BE2C (cell line): ENCODE measurements at regions not wholly inside any gene's neighbourhood (a gene's known extent, or its start where the extent isn't known, plus 50 kb on each side); places are given as distances from the start of the nearest gene placed in this dataset.
"Not testable (repeated sequence)": the region's sequence is repeated elsewhere in the genome, so short reads cannot be mapped to it uniquely, and the experiment has no call there.

ENCODE experiments used
- DNase-seq: peaks from one replicate; pipeline ENCODE4 v3.0.0-alpha.2; 2020
- H3K27me3 ChIP-seq: fragments of 250-450 bp; sonication (Bioruptor Pico); 2 replicates; pipeline ENCODE4 v1.5.1; 2020; ENCODE audit warnings: mild to moderate bottlenecking
- H3K36me3 ChIP-seq: fragments of 250-450 bp; sonication (Bioruptor Pico); 2 replicates; pipeline ENCODE4 v1.5.1; 2020; ENCODE audit warnings: mild to moderate bottlenecking
- H3K4me1 ChIP-seq: fragments of 250-450 bp; sonication (Bioruptor Pico); 2 replicates; pipeline ENCODE4 v1.5.1; 2020
- H3K4me3 ChIP-seq: 2 replicates; pipeline ENCODE4 v1.5.1; 2011; ENCODE audit warnings: low read depth, low read length
- H3K9me3 ChIP-seq: fragments of 250-450 bp; sonication (Bioruptor Pico); 2 replicates; pipeline ENCODE4 v1.5.1; 2020
- TF ChIP-seq, protein P1 (sequence below): IDR thresholded peaks from 2 replicates; pipeline ENCODE4 v1.5.1; 2012; ENCODE audit warnings: mild to moderate bottlenecking, low read depth, low read length

DNA sequence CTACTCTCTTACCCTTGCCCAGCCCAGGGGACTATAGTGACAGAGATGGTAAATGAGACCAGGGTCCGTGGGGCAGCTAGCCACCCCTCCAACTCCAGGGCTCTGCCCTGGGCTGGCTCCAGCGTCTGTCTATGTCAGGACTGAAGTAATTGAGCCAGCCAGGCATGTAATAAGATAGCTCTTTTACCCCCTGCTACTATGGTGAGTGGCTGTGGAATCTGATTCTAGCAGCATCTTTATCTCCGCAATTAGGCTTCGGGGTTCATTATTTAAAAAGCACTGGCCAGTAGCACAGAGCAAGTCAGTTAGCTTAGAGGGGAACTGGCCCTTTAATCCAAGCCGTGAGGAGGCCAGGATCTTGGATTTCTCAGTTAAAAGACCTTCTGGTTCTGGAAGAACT, 123.3 kb upstream of the RAI2 start:
- Histone ChIP-seq H3K4me3 (no peak overlapping the region), H3K4me1 (no peaks in the 10 kb centered on the region), H3K36me3 (no peaks in the 10 kb centered on the region), H3K9me3 (no peaks in the 10 kb centered on the region), H3K27me3 (no peaks in the 10 kb centered on the region)
- DNase-seq, result no peak
- TF ChIP-seq, protein P1, sequence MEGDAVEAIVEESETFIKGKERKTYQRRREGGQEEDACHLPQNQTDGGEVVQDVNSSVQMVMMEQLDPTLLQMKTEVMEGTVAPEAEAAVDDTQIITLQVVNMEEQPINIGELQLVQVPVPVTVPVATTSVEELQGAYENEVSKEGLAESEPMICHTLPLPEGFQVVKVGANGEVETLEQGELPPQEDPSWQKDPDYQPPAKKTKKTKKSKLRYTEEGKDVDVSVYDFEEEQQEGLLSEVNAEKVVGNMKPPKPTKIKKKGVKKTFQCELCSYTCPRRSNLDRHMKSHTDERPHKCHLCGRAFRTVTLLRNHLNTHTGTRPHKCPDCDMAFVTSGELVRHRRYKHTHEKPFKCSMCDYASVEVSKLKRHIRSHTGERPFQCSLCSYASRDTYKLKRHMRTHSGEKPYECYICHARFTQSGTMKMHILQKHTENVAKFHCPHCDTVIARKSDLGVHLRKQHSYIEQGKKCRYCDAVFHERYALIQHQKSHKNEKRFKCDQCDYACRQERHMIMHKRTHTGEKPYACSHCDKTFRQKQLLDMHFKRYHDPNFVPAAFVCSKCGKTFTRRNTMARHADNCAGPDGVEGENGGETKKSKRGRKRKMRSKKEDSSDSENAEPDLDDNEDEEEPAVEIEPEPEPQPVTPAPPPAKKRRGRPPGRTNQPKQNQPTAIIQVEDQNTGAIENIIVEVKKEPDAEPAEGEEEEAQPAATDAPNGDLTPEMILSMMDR, result no peak

DNA sequence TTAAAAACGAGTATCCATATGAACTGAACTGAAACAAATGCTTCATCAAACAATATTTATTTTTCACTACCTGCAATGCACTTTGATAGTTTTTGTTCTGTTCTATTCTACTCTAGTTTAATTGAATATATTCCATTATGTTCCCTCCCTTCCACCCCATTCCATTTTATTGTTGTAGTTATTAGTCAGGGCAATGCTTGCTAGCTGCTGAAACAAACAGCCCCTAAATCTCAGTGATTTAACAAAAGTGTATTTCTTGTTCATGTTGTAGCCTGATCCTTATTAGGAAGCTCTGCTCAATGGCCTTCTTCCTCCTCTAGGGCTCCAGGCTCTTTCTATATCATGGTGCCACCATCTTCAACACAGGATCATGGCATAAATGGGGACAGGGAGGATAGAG, 122.3 kb upstream of the RAI2 start:
- H3K4me3 ChIP-seq, result no peak overlapping the region
- no peaks in the 10 kb centered on the region for H3K36me3 ChIP-seq
- no peaks in the 10 kb centered on the region for H3K9me3 ChIP-seq
- no peaks in the 10 kb centered on the region for H3K4me1 ChIP-seq
- TF ChIP-seq, protein P1, result no peak
- no peak for DNase-seq
- no peaks in the 10 kb centered on the region for H3K27me3 ChIP-seq

DNA sequence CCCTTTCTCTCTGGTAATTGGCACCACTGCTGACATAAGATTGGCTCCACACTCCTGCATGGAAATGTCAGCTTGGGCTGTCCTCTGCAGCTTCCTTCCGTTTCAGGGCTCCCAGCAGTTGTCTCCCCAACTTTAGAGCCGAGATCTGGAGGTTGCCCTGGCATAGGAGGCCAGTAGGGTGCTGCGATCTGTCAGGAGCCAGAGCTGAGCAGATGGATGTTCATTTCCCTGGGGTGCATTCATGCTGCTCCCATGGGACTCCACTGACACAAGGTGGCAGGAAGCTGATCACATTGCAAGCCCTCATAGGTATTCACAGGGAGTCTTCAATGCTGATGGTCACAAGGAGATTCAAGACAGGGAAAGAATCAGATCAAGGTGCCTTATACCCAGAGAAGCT, 116.6 kb upstream of the RAI2 start:
- H3K27me3 ChIP-seq, result no peaks in the 10 kb centered on the region
- TF ChIP-seq, protein P1, result no peak
- no peaks in the 10 kb centered on the region for H3K36me3 ChIP-seq
- H3K4me3 ChIP-seq, result no peak overlapping the region
- no peaks in the 10 kb centered on the region for H3K4me1 ChIP-seq
- no peak for DNase-seq
- no peaks in the 10 kb centered on the region for H3K9me3 ChIP-seq

DNA sequence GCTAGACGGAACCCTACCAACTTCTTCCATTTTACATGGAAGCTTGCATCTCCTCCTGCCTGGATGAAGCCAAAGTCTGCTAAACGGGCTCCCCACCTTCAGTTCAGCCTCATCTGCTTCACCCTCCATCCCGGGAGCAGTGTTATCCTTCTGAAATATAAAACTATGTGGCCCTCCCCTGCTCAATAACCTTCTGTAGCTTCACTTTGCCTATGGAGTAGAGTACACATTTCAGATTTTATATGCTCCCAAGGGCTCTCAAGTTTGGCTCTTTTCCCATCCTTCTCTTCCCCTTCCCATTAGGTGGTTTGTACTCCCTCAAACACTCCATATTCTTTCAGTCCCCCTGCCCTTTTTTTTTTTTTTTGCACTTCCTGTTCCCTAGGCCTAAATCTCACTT, 115.9 kb upstream of the RAI2 start:
- H3K27me3 ChIP-seq, result no peaks in the 10 kb centered on the region
- H3K36me3 ChIP-seq, result no peaks in the 10 kb centered on the region
- TF ChIP-seq, protein P1, result no peak
- H3K9me3 ChIP-seq, result no peaks in the 10 kb centered on the region
- H3K4me3 ChIP-seq, result no peak overlapping the region
- no peaks in the 10 kb centered on the region for H3K4me1 ChIP-seq
- no peak for DNase-seq

DNA sequence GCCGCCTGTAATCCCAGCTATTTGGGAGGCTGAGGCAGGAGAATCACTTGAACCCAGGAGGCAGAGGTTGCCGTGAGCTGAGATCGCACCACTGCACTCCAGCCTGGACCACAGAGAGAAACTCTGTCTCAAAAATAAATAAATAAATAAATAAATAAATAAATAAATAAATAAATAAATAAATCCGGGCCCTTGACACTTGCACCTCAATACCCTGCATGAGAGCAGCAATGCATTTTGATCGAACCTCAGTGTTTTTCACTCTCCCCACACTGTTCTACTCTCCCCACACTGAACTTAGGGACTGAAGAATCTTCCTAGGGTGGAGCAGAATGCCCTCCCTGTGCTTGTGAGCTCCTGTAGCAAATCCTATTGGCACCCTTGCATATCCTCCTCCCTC, 114.3 kb upstream of the RAI2 start:
- H3K36me3 ChIP-seq, H3K4me1 ChIP-seq, H3K9me3 ChIP-seq, H3K27me3 ChIP-seq, DNase-seq, H3K4me3 ChIP-seq: not testable (repeated sequence)

DNA sequence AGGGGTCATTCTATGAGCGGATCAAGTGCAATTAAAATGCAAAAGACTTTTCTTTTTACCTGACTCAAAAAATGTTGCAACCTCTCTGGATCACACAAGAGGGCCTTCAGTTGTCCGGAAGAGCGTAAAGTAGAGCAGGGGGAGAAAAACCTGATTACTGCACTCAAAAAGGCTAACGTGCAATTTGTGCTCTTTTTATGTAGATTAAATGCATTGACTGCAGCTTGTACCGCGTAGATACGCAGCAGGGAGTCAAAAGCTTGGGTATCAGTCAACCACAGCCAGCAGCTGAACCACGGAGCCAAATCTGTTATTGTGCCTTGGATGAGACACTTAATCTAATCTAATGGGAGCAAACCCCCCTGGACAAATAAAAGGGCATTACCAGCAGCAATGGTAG, 107.3 kb upstream of the RAI2 start:
- H3K4me3 ChIP-seq, result no peak overlapping the region
- DNase-seq, result no peak
- H3K36me3 ChIP-seq, result no peaks in the 10 kb centered on the region
- H3K4me1 ChIP-seq, result no peaks in the 10 kb centered on the region
- no peaks in the 10 kb centered on the region for H3K27me3 ChIP-seq
- no peaks in the 10 kb centered on the region for H3K9me3 ChIP-seq
- TF ChIP-seq, protein P1, result no peak

DNA sequence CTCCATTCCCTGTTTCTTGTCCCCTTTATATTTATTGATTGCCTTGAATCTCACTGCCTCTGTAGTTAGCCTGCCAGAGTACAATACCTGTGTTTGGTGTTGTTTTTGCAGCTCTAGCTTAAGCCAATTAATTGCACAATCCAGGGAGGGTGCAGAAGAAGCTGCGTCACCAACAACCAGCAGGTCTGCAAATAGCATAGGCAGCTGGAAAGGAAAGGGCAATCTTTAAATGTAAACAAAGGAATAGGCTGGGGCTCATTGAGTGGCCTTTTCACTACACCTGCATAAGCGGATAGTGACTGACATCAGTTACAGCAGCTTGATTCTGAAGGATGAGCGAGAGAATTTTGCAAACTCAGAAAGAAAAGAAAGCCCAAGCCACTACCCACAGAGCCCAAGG, 106.8 kb upstream of the RAI2 start:
- DNase-seq, result no peak
- H3K36me3 ChIP-seq, result no peaks in the 10 kb centered on the region

More for the DNA sequence above, 106.8 kb upstream of the RAI2 start:
- TF ChIP-seq, protein P1, result no peak
- no peaks in the 10 kb centered on the region for H3K27me3 ChIP-seq
- H3K4me3 ChIP-seq, result no peak overlapping the region
- no peaks in the 10 kb centered on the region for H3K9me3 ChIP-seq
- no peaks in the 10 kb centered on the region for H3K4me1 ChIP-seq
